ENCODE measurements at regions not wholly inside any gene's neighbourhood (a gene's known extent, or its start where the extent isn't known, plus 50 kb on each side); places are given as distances from the start of the nearest gene placed in this dataset.
A peak's percentile ranks its signal among the peaks of the same experiment; 100 is the strongest.

DNA sequence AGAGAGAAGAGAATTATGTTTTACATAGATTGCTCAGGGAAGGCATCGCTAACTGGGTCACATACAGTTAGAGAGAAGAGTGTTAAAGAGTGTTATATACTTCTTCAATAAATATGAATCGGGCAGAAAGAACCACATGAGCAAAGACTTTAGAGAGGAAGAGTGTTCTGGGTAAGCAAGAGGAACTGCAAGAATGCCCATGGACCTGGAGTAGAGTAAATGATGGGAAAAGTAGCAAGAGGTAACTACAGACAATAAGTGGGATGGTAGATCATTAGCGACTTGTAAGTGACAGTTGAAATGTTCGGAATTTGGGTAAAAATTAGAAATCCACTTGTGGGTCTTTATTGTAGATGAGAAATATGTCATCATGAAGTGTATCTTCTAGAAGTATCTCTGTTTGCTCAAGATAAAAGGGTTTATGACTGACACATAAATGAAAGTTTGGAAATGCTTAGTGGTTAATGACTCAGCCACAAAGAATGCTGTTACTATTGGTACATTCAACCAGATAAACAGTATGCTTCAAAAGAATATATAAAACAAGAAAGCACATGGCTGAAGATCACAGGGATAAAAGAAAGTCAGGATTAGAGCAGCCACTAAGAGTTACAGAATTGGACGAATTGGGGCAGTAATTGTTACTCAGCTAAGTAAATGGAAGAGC, 229.3 kb downstream of the CASP12 start:
- peaks cover 36% of the 10 kb centered on the region for H3K4me1 ChIP-seq (ENCODE audit: insufficient read depth, low read length, poor library complexity, severe bottlenecking)
- H3K79me2 ChIP-seq (ENCODE audit: insufficient read depth, low read length) = no peaks in the 10 kb centered on the region
- no peak overlapping the region for H2AFZ ChIP-seq (ENCODE audit: low read length)
- TF ChIP-seq EZH2phosphoT487 (IDR thresholded peaks at IDR 0.05; ENCODE audit: borderline replicate concordance) = no peak
- peak overlapping the region; percentile 18 for H3K9ac ChIP-seq (ENCODE audit: low read depth, low read length, poor library complexity, severe bottlenecking)
- H4K20me1 ChIP-seq (ENCODE audit: insufficient read depth, low read length, poor library complexity, severe bottlenecking) = no peaks in the 10 kb centered on the region
- H3F3A ChIP-seq (ENCODE audit: low read depth) = no peaks in the 10 kb centered on the region
- peak overlapping the region; percentile 23 for H3K4me2 ChIP-seq (ENCODE audit: low read depth, low read length, poor library complexity, severe bottlenecking)
- H3K9me3 ChIP-seq (ENCODE audit: insufficient read depth, low read depth, low read length) = 0 out of 2 replicates have a peak, but pooled peaks cover 4% of the 10 kb centered on the region
- no peak overlapping the region for H3K4me3 ChIP-seq (ENCODE audit: low read length, poor library complexity, severe bottlenecking)
- no peaks in the 10 kb centered on the region for H3K27me3 ChIP-seq (ENCODE audit: insufficient read depth, low read length, poor library complexity, severe bottlenecking)
- H3K9me2 ChIP-seq (replicated peaks; ENCODE audit: low read depth, low read length) = no peaks in the 10 kb centered on the region
- no peaks in the 10 kb centered on the region; the same call in 1 of the 2 replicates for H3K36me3 ChIP-seq (ENCODE audit: insufficient read depth, low read length)

DNA sequence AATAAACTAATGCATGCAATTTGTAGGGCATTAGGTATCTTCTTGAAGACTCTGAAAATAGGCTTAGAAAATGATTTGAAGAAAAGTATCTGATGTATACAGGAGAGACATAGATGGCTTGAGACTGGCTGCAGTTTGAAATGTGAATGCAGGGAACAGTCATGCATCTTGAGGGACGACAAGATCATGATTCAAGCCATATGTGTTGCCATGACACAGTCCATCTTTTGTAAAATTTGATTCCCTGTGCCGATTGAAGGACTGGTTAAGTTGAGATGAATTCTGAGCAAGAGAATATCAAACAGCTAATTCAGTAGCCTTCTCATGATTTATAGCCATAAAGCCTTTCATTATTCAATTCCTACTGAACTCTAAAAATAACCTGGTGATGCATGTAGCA, 231.6 kb downstream of the CASP12 start:
- H3K9me2 ChIP-seq (replicated peaks; ENCODE audit: low read depth, low read length) = no peaks in the 10 kb centered on the region
- H3K36me3 ChIP-seq (ENCODE audit: insufficient read depth, low read length) = no peaks in the 10 kb centered on the region
- no peaks in the 10 kb centered on the region for H3K27me3 ChIP-seq (ENCODE audit: insufficient read depth, low read length, poor library complexity, severe bottlenecking)
- H3K4me3 ChIP-seq (ENCODE audit: low read length, poor library complexity, severe bottlenecking) = no peak overlapping the region
- peaks cover 51% of the 10 kb centered on the region for H3K4me1 ChIP-seq (ENCODE audit: insufficient read depth, low read length, poor library complexity, severe bottlenecking)
- H3F3A ChIP-seq (ENCODE audit: low read depth) = no peaks in the 10 kb centered on the region
- H2AFZ ChIP-seq (ENCODE audit: low read length) = no peak overlapping the region
- no peak overlapping the region for H3K9ac ChIP-seq (ENCODE audit: low read depth, low read length, poor library complexity, severe bottlenecking)
- H3K4me2 ChIP-seq (ENCODE audit: low read depth, low read length, poor library complexity, severe bottlenecking) = no peak overlapping the region
- no peaks in the 10 kb centered on the region for H3K79me2 ChIP-seq (ENCODE audit: insufficient read depth, low read length)
- TF ChIP-seq EZH2phosphoT487 (IDR thresholded peaks at IDR 0.05; ENCODE audit: borderline replicate concordance) = no peak
- TF ChIP-seq, protein P1, sequence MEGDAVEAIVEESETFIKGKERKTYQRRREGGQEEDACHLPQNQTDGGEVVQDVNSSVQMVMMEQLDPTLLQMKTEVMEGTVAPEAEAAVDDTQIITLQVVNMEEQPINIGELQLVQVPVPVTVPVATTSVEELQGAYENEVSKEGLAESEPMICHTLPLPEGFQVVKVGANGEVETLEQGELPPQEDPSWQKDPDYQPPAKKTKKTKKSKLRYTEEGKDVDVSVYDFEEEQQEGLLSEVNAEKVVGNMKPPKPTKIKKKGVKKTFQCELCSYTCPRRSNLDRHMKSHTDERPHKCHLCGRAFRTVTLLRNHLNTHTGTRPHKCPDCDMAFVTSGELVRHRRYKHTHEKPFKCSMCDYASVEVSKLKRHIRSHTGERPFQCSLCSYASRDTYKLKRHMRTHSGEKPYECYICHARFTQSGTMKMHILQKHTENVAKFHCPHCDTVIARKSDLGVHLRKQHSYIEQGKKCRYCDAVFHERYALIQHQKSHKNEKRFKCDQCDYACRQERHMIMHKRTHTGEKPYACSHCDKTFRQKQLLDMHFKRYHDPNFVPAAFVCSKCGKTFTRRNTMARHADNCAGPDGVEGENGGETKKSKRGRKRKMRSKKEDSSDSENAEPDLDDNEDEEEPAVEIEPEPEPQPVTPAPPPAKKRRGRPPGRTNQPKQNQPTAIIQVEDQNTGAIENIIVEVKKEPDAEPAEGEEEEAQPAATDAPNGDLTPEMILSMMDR (conservative IDR thresholded peaks at IDR 0.05; ENCODE audit: low read length) = no peak
- H3K9me3 ChIP-seq (ENCODE audit: insufficient read depth, low read depth, low read length) = no peaks in the 10 kb centered on the region
- no peaks in the 10 kb centered on the region for H4K20me1 ChIP-seq (ENCODE audit: insufficient read depth, low read length, poor library complexity, severe bottlenecking)

DNA sequence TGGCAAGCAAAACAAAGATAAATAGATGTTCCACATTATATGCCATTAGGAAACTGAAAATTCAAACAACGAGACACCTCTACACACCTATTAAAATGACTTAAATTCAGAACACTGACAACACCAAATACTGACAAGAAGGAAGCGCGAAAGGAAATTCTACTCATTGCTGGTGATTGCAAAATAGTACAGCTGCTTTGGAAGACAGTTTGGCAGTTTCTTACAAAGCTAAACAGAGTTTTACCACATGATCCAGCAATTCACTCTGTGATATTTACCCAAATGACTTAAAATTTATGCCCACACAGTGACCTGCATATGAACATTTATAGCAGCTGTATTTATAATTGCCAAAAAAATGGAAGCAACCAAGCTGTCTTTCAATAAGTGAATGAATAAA, 232.6 kb downstream of the CASP12 start:
- no peak overlapping the region for H3K9ac ChIP-seq (ENCODE audit: low read depth, low read length, poor library complexity, severe bottlenecking)
- no peaks in the 10 kb centered on the region for H3F3A ChIP-seq (ENCODE audit: low read depth)
- H3K79me2 ChIP-seq (ENCODE audit: insufficient read depth, low read length) = no peaks in the 10 kb centered on the region
- no peaks in the 10 kb centered on the region for H3K9me3 ChIP-seq (ENCODE audit: insufficient read depth, low read depth, low read length)
- H3K4me3 ChIP-seq (ENCODE audit: low read length, poor library complexity, severe bottlenecking) = no peak overlapping the region
- no peaks in the 10 kb centered on the region for H3K27me3 ChIP-seq (ENCODE audit: insufficient read depth, low read length, poor library complexity, severe bottlenecking)
- no peak for TF ChIP-seq EZH2phosphoT487 (IDR thresholded peaks at IDR 0.05; ENCODE audit: borderline replicate concordance)
- TF ChIP-seq, protein P1 (conservative IDR thresholded peaks at IDR 0.05; ENCODE audit: low read length) = no peak
- H3K36me3 ChIP-seq (ENCODE audit: insufficient read depth, low read length) = no peaks in the 10 kb centered on the region
- H2AFZ ChIP-seq (ENCODE audit: low read length) = 0 out of 2 replicates have a peak overlapping the region, but pooled peaks have one; percentile 8
- H3K4me1 ChIP-seq (ENCODE audit: insufficient read depth, low read length, poor library complexity, severe bottlenecking) = peaks cover 51% of the 10 kb centered on the region
- no peaks in the 10 kb centered on the region for H4K20me1 ChIP-seq (ENCODE audit: insufficient read depth, low read length, poor library complexity, severe bottlenecking)
- H3K9me2 ChIP-seq (replicated peaks; ENCODE audit: low read depth, low read length) = no peaks in the 10 kb centered on the region
- peak overlapping the region; percentile 28 for H3K4me2 ChIP-seq (ENCODE audit: low read depth, low read length, poor library complexity, severe bottlenecking)

Measured in Loucy (cell line).